ENCODE measurements at regions not wholly inside any gene's neighbourhood (a gene's known extent, or its start where the extent isn't known, plus 50 kb on each side); places are given as distances from the start of the nearest gene placed in this dataset.

GRCh38 chr19:30117636-30118145, 175.7 kb downstream of the URI1 start:
- no peak for TF ChIP-seq CTCF (IDR thresholded peaks at IDR 0.05; ENCODE audit: unreplicated experiment)
- CTCF ChIA-PET: no interaction called here
- Mint-ChIP-seq H3K4me3 (ENCODE audit: unreplicated experiment) (no peak overlapping the region), H3K9me3 (ENCODE audit: unreplicated experiment) (peaks cover 23% of the 10 kb centered on the region), H3K36me3 (ENCODE audit: insufficient read depth, unreplicated experiment) (no peaks in the 10 kb centered on the region), H3K4me1 (ENCODE audit: insufficient read depth, unreplicated experiment) (no peaks in the 10 kb centered on the region), H3K27ac (ENCODE audit: low read depth, unreplicated experiment) (no peak overlapping the region), H3K27me3 (ENCODE audit: insufficient read depth, unreplicated experiment) (no peaks in the 10 kb centered on the region)
- DNase-seq (ENCODE audit: unreplicated experiment): no peak
- intact Hi-C loops (cut with micrococcal nuclease): no loop called here
- no TSS peak for BruUV-seq (replicated peaks)
- POLR2A ChIA-PET: no interaction called here

GRCh38 chr19:30118221-30118620, 176.2 kb downstream of the URI1 start:
- no peak for DNase-seq (ENCODE audit: unreplicated experiment)
- Mint-ChIP-seq H3K9me3 (ENCODE audit: unreplicated experiment) (peaks cover 24% of the 10 kb centered on the region), H3K36me3 (ENCODE audit: insufficient read depth, unreplicated experiment) (no peaks in the 10 kb centered on the region), H3K27ac (ENCODE audit: low read depth, unreplicated experiment) (no peak overlapping the region), H3K4me1 (ENCODE audit: insufficient read depth, unreplicated experiment) (no peaks in the 10 kb centered on the region), H3K4me3 (ENCODE audit: unreplicated experiment) (no peak overlapping the region), H3K27me3 (ENCODE audit: insufficient read depth, unreplicated experiment) (no peaks in the 10 kb centered on the region)
- intact Hi-C loops (cut with micrococcal nuclease): no loop called here
- no peak for TF ChIP-seq CTCF (IDR thresholded peaks at IDR 0.05; ENCODE audit: unreplicated experiment)
- POLR2A ChIA-PET: no interaction called here
- CTCF ChIA-PET: interaction anchor here (0.8 kb wide), 1 partner anchor 26 kb away, joined by 4 read pairs; no protein-coding TSS in a partner anchor
- BruUV-seq (replicated peaks): no TSS peak

- ChIA-PET POLR2A (no interaction called here), CTCF (interaction anchor here (0.8 kb wide), 1 partner anchor 26 kb away, joined by 4 read pairs; no protein-coding TSS in a partner anchor)
- peaks cover 24% of the 10 kb centered on the region for H3K9me3 Mint-ChIP-seq (ENCODE audit: unreplicated experiment)
- TF ChIP-seq CTCF (IDR thresholded peaks at IDR 0.05; ENCODE audit: unreplicated experiment): no peak
- H3K27ac Mint-ChIP-seq (ENCODE audit: low read depth, unreplicated experiment): no peak overlapping the region
- DNase-seq (ENCODE audit: unreplicated experiment): no peak
- BruUV-seq (replicated peaks): no TSS peak
- intact Hi-C loops (cut with micrococcal nuclease): no loop called here
- no peaks in the 10 kb centered on the region for H3K4me1 Mint-ChIP-seq (ENCODE audit: insufficient read depth, unreplicated experiment)
- H3K27me3 Mint-ChIP-seq (ENCODE audit: insufficient read depth, unreplicated experiment): no peaks in the 10 kb centered on the region
- no peaks in the 10 kb centered on the region for H3K36me3 Mint-ChIP-seq (ENCODE audit: insufficient read depth, unreplicated experiment)
- no peak overlapping the region for H3K4me3 Mint-ChIP-seq (ENCODE audit: unreplicated experiment)
These were observed 176.7 kb downstream of the URI1 start for GRCh38 chr19:30118760-30119159.

- POLR2A ChIA-PET: no interaction called here
- intact Hi-C loops (cut with micrococcal nuclease): no loop called here
- H3K9me3 Mint-ChIP-seq (ENCODE audit: unreplicated experiment): peaks cover 24% of the 10 kb centered on the region
- H3K4me3 Mint-ChIP-seq (ENCODE audit: unreplicated experiment): no peak overlapping the region
- H3K27me3 Mint-ChIP-seq (ENCODE audit: insufficient read depth, unreplicated experiment): no peaks in the 10 kb centered on the region
- CTCF ChIA-PET: interaction anchor here (0.8 kb wide), 1 partner anchor 27 kb away, joined by 4 read pairs; no protein-coding TSS in a partner anchor
- no peak for TF ChIP-seq CTCF (IDR thresholded peaks at IDR 0.05; ENCODE audit: unreplicated experiment)
- H3K27ac Mint-ChIP-seq (ENCODE audit: low read depth, unreplicated experiment): no peak overlapping the region
- no peaks in the 10 kb centered on the region for H3K4me1 Mint-ChIP-seq (ENCODE audit: insufficient read depth, unreplicated experiment)
- BruUV-seq (replicated peaks): no TSS peak
- DNase-seq (ENCODE audit: unreplicated experiment): no peak
- peaks cover 2% of the 10 kb centered on the region for H3K36me3 Mint-ChIP-seq (ENCODE audit: insufficient read depth, unreplicated experiment)
These were observed 177.3 kb downstream of the URI1 start for GRCh38 chr19:30119180-30119908.
